HepG2 (cell line): ENCODE measurements at regions not wholly inside any gene's neighbourhood (a gene's known extent, or its start where the extent isn't known, plus 50 kb on each side); places are given as distances from the start of the nearest gene placed in this dataset.

Source experiments
- AKAP8 ChIP-seq: sonication (generic); formaldehyde crosslinking; IDR thresholded peaks from 2 replicates; pipeline ENCODE4 v1.5.1; 2020; ENCODE audit warnings: mild to moderate bottlenecking, missing genetic modification reagents
- CERS6 ChIP-seq: sonication (generic); formaldehyde crosslinking; IDR thresholded peaks from 2 replicates; pipeline ENCODE4 v1.5.0; 2020; ENCODE audit warnings: missing genetic modification reagents
- ELF4 ChIP-seq: sonication (generic); formaldehyde crosslinking; IDR thresholded peaks from 2 replicates; pipeline ENCODE4 v1.5.0; 2020; ENCODE audit warnings: missing genetic modification reagents, mild to moderate bottlenecking, moderate library complexity, borderline replicate concordance
- ERF ChIP-seq: IDR thresholded peaks from 2 replicates; pipeline ENCODE4 v1.6.1; 2018; ENCODE audit warnings: missing biosample characterization, missing genetic modification reagents
- GFI1 ChIP-seq: sonication (generic); formaldehyde crosslinking; IDR thresholded peaks from 2 replicates; pipeline ENCODE4 v1.5.0; 2020; ENCODE audit warnings: missing genetic modification reagents, mild to moderate bottlenecking, borderline replicate concordance
- HES4 ChIP-seq: sonication (generic); formaldehyde crosslinking; IDR thresholded peaks from 2 replicates; pipeline ENCODE4 v1.9.0; 2021; ENCODE audit warnings: mild to moderate bottlenecking, missing genetic modification reagents, borderline replicate concordance
- HNF4G ChIP-seq, 2 experiments: sonication (generic) in 1 of 2; formaldehyde crosslinking in 1 of 2; IDR thresholded peaks; 2 replicates each; pipeline versions ENCODE4 v1.4.0 to v1.6.1; 2011 to 2020; ENCODE audit warnings: borderline replicate concordance in 2 of 2, low read depth in 2 of 2, mild to moderate bottlenecking in 2 of 2, low read length in 1 of 2, missing genetic modification reagents in 1 of 2, moderate library complexity in 1 of 2
- KDM3A ChIP-seq: IDR thresholded peaks from 2 replicates; pipeline ENCODE4 v1.6.1; 2018; ENCODE audit warnings: low read depth, missing compliant biosample characterization
- KLF13 ChIP-seq: sonication (generic); formaldehyde crosslinking; IDR thresholded peaks from 2 replicates; pipeline ENCODE4 v1.4.0; 2020; ENCODE audit warnings: mild to moderate bottlenecking, missing genetic modification reagents
- LCORL ChIP-seq, 2 experiments: fragments of 450-650 bp in 1 of 2; sonication (generic) in 1 of 2; formaldehyde crosslinking in 1 of 2; IDR thresholded peaks; 2 replicates each; pipeline versions ENCODE4 v1.5.0 to v1.6.1; 2017 to 2020; ENCODE audit warnings: antibody characterized with exemption in 1 of 2, missing genetic modification reagents in 1 of 2
- MTA3 ChIP-seq: sonication (generic); formaldehyde crosslinking; IDR thresholded peaks from 2 replicates; pipeline ENCODE4 v1.4.0; 2020; ENCODE audit warnings: missing genetic modification reagents
- NCOR1 ChIP-seq: fragments of 200-600 bp; sonication (generic); IDR thresholded peaks from 2 replicates; pipeline ENCODE4 v1.7.0; 2017; ENCODE audit warnings: antibody characterized with exemption, low read length, borderline replicate concordance
- NFIC ChIP-seq: IDR thresholded peaks from 2 replicates; pipeline ENCODE4 v1.6.1; 2012; ENCODE audit warnings: mild to moderate bottlenecking, low read length, inconsistent platforms
- SATB2 ChIP-seq: sonication (generic); formaldehyde crosslinking; IDR thresholded peaks from 2 replicates; pipeline ENCODE4 v1.5.0; 2020; ENCODE audit warnings: missing genetic modification reagents
- SCMH1 ChIP-seq: sonication (generic); formaldehyde crosslinking; IDR thresholded peaks from 2 replicates; pipeline ENCODE4 v1.9.0; 2021; ENCODE audit warnings: missing genetic modification reagents, mild to moderate bottlenecking, borderline replicate concordance
- THRA ChIP-seq: sonication (generic); formaldehyde crosslinking; IDR thresholded peaks from 2 replicates; pipeline ENCODE4 v1.4.0; 2020; ENCODE audit warnings: missing genetic modification reagents, borderline replicate concordance
- ZNF20 ChIP-seq: sonication (generic); formaldehyde crosslinking; IDR thresholded peaks from 2 replicates; pipeline ENCODE4 v1.4.0; 2020; ENCODE audit warnings: mild to moderate bottlenecking, moderate library complexity, missing genetic modification reagents
- ZNF253 ChIP-seq: sonication (generic); formaldehyde crosslinking; IDR thresholded peaks from 2 replicates; pipeline ENCODE4 v1.8.0; 2022; ENCODE audit warnings: mild to moderate bottlenecking, missing genetic modification reagents, borderline replicate concordance
- ZNF570 ChIP-seq: sonication (generic); formaldehyde crosslinking; IDR thresholded peaks from 2 replicates; pipeline ENCODE4 v1.4.0; 2020; ENCODE audit warnings: mild to moderate bottlenecking, missing genetic modification reagents, borderline replicate concordance
- ZNF619 ChIP-seq: sonication (generic); formaldehyde crosslinking; IDR thresholded peaks from 2 replicates; pipeline ENCODE4 v1.4.0; 2020; ENCODE audit warnings: mild to moderate bottlenecking, missing genetic modification reagents
- ZNF670 ChIP-seq: sonication (generic); formaldehyde crosslinking; IDR thresholded peaks from 2 replicates; pipeline ENCODE4 v1.8.0; 2022; ENCODE audit warnings: mild to moderate bottlenecking, missing genetic modification reagents, borderline replicate concordance
- ZNF724P ChIP-seq: sonication (generic); formaldehyde crosslinking; IDR thresholded peaks from 2 replicates; pipeline ENCODE4 v1.8.0; 2022; ENCODE audit warnings: missing genetic modification reagents, borderline replicate concordance
- TF ChIP-seq, protein P1 (sequence below): sonication (generic); formaldehyde crosslinking; IDR thresholded peaks from 2 replicates; pipeline ENCODE4 v1.8.1; 2022; ENCODE audit warnings: mild to moderate bottlenecking, missing genetic modification reagents
- TF ChIP-seq, protein P2 (sequence below): sonication (generic); formaldehyde crosslinking; IDR thresholded peaks from 2 replicates; pipeline ENCODE4 v1.4.0; 2020; ENCODE audit warnings: low read depth, mild to moderate bottlenecking, missing genetic modification reagents
- TF ChIP-seq, protein P3 (sequence below): IDR thresholded peaks from 2 replicates; pipeline ENCODE4 v1.6.1; 2016; ENCODE audit warnings: missing biosample characterization, missing genetic modification reagents, low read depth

- TF ChIP-seq, protein P1, sequence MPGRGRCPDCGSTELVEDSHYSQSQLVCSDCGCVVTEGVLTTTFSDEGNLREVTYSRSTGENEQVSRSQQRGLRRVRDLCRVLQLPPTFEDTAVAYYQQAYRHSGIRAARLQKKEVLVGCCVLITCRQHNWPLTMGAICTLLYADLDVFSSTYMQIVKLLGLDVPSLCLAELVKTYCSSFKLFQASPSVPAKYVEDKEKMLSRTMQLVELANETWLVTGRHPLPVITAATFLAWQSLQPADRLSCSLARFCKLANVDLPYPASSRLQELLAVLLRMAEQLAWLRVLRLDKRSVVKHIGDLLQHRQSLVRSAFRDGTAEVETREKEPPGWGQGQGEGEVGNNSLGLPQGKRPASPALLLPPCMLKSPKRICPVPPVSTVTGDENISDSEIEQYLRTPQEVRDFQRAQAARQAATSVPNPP (CRISPR knock-in tag): no peak
- TF ChIP-seq HES4 (CRISPR knock-in tag) (no peak), MTA3 (CRISPR knock-in tag) (no peak), KLF13 (CRISPR knock-in tag) (no peak), ZNF253 (CRISPR knock-in tag) (no peak), NFIC (peak; percentile 56; the same call in 1 of the 2 replicates), AKAP8 (no peak), ZNF670 (no peak), HNF4G (IDR thresholded peaks at IDR 0.05; ENCODE audit: borderline replicate concordance, low read depth, low read length) (peak; percentile 53; the same call in 1 of the 2 replicates), HNF4G (CRISPR knock-in tag; IDR thresholded peaks at IDR 0.05; ENCODE audit: borderline replicate concordance, low read depth) (no peak), GFI1 (no peak), NCOR1 (peak; percentile 91), ZNF570 (CRISPR knock-in tag) (no peak), THRA (CRISPR knock-in tag) (peak; percentile 95), SATB2 (CRISPR knock-in tag) (no peak), SCMH1 (no peak), ZNF724P (CRISPR knock-in tag) (no peak), ZNF619 (no peak), LCORL (IDR thresholded peaks at IDR 0.05) (peak; percentile 68; the same call in 1 of the 2 replicates), LCORL (CRISPR knock-in tag; IDR thresholded peaks at IDR 0.05) (peak; percentile 59; the same call in 1 of the 2 replicates), CERS6 (no peak), ELF4 (peak; percentile 58; the same call in 1 of the 2 replicates), ZNF20 (no peak), KDM3A (CRISPR knock-in tag) (peak; percentile 55; the same call in 1 of the 2 replicates), ERF (CRISPR knock-in tag) (peak; percentile 74)
- TF ChIP-seq, protein P2, sequence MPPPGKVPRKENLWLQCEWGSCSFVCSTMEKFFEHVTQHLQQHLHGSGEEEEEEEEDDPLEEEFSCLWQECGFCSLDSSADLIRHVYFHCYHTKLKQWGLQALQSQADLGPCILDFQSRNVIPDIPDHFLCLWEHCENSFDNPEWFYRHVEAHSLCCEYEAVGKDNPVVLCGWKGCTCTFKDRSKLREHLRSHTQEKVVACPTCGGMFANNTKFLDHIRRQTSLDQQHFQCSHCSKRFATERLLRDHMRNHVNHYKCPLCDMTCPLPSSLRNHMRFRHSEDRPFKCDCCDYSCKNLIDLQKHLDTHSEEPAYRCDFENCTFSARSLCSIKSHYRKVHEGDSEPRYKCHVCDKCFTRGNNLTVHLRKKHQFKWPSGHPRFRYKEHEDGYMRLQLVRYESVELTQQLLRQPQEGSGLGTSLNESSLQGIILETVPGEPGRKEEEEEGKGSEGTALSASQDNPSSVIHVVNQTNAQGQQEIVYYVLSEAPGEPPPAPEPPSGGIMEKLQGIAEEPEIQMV (CRISPR knock-in tag): no peak
- TF ChIP-seq, protein P3, sequence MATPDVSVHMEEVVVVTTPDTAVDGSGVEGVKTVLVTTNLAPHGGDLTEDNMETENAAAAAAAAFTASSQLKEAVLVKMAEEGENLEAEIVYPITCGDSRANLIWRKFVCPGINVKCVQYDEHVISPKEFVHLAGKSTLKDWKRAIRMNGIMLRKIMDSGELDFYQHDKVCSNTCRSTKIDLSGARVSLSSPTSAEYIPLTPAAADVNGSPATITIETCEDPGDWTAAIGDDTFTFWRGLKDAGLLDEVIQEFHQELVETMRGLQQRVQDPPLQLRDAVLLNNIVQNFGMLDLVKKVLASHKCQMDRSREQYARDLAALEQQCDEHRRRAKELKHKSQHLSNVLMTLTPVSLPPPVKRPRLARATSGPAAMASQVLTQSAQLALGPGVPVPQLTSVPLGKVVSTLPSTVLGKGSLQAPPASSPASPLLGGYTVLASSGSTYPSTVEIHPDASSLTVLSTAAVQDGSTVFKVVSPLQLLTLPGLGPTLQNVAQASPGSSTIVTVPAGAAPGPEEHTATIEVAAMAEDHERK: no peak
Observed at GRCh38 chr6:134529921-134530320, 212.0 kb upstream of the SGK1 start (continued).
